HG03432 (cell line): ENCODE measurements at regions not wholly inside any gene's neighbourhood (a gene's known extent, or its start where the extent isn't known, plus 50 kb on each side); places are given as distances from the start of the nearest gene placed in this dataset.
"Not testable (repeated sequence)": the region's sequence is repeated elsewhere in the genome, so short reads cannot be mapped to it uniquely, and the experiment has no call there.

Source experiments
- ATAC-seq: cut with Tn5 transposase; IDR thresholded peaks from one replicate; pipeline ENCODE4 v1.9.1; 2021; ENCODE audit warnings: mild to moderate bottlenecking, moderate library complexity; ENCODE audit not compliant: unreplicated experiment

- ATAC-seq, result no peak
Observed at GRCh38 chr5:105689596-105689995, 1981.1 kb downstream of the EFNA5 start.

DNA sequence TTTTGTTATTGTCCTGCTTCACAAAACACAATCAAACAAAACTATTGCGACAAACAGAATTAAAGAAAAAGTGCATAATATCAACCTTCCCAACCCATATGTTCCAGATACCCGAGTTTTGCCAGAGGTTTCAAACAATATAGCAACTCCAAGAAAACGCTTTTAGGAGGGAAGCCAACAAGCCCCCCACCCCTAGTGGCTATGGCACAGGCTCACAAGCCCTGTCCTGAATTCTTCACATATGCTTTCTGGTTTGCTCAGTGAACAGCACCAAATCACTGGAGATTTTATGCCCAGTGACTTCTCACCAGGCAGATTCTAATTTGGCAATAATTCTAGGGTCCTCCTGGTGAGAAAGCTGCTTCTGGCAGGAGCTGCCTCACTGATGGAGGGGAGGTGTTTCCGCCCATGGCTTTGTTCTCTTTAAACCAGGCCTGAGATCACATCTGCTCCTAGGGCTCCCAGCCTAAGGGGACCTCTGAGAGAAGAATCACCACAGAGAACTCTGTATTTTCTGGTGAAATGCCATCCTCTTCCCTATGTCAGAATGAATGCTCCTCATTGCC, 1982.4 kb downstream of the EFNA5 start:
- no peak for ATAC-seq

DNA sequence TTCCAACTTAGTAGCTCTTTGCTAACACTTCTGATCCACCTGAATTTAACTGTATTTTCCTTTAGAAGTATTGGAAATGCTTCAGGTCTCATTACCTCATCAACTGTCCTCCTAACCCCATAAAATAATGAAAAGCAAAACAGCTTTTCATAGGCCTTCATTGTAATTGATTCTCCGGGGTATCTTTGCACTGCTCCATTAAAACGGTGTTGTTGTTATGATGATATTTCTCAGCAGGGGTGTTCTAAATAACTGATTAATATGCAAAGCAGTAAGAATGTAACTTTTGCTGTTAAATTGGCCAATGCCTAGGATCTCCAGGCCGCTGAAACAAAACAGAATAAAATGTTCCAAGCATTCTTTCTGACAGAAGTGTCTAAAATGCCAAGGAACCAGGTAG, 1983.2 kb downstream of the EFNA5 start:
- ATAC-seq, result no peak

GRCh38 chr5:105685884-105686283, 1984.9 kb downstream of the EFNA5 start:
- ATAC-seq, result no peak

DNA sequence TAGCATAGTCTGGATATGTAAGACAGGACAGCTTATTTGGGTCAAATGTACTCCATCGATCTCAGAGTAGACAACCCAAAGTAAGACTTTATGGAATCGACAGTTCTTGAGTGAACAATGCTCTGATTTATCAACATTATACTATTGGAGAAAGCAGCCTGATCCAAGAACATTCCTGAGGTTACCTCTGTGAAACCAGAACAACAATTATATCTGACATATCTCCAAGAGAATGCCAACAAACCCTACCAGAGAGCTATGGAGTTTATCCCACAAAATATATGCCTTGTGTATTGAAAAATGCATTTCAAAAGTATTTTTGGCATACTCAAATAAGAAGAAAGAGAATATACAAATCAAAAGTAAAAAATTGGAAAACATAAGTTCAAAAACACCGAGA, 1985.9 kb downstream of the EFNA5 start:
- no peak for ATAC-seq

DNA sequence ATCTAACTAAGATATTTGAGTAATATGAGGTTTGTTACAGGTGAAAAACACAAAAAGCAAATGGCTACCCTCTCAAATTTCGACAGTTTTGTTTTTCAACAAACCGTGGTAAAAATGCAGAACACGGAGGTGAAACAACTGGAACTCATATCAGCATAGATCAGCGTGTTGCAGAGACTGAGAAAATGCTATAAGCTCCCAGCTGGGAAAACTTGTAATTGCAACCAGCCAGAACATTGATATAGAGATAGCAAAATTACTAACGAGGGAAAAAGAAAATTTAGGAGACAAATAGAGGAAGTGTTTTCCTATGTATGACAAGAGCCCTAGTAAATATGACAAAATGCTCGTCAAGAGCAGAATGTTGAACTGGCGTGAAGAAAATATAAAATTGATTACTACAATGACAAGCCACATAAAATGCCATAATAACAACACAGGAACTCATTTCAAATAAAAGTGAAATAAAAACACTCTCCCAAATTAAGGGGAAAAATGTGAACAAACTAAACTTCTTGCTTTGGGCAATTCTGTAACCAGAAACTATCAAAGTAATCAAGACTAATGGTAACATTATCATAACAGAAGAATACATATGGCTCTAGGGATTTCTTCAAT, 1989.8 kb downstream of the EFNA5 start:
- ATAC-seq, result no peak

DNA sequence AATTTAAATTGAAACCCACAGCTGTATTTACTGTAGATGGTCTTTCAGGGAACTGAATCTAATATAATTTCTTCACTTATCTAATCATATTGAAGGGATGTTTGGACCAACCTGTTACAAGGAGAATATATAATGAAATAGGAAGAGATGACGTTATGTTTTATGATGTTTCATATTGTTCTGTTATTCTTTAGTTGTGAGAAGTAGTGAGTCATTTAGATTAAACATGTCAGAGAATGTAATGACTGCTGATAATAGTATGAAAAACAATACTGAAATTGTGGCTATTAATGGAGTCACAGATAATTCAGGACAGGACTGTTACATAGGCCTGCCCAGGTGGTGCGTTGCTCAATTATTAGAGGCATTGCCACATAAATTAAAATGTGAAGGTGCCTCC, 1993.4 kb downstream of the EFNA5 start:
- no peak for ATAC-seq

GRCh38 chr5:105670596-105670995, 2000.1 kb downstream of the EFNA5 start:
- ATAC-seq, result no peak

- ATAC-seq, result no peak
Observed at GRCh38 chr5:105663671-105664070, 2007.1 kb downstream of the EFNA5 start.

GRCh38 chr5:105659396-105659795, 2011.3 kb downstream of the EFNA5 start:
- ATAC-seq, result no peak

DNA sequence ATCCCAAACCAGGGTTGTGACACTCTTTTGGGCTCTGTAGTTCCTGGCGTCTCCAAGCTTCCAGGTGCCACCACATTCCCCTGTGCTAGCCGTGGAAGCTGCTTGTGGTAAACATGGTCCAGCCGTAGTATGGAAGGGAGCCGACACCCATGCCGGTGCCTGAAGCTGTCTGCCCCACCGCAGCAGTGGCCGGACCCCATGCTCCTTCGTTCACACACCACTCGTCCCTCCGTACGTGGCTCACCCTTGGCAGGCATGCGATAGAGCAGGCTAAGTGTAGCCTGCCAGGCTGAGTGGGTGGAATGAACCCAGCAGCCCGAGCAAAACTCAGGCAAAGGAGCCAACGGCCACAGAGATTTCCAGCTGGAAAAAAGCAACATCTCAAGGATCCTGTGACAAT, 2030.4 kb downstream of the EFNA5 start:
- ATAC-seq, result no peak

DNA sequence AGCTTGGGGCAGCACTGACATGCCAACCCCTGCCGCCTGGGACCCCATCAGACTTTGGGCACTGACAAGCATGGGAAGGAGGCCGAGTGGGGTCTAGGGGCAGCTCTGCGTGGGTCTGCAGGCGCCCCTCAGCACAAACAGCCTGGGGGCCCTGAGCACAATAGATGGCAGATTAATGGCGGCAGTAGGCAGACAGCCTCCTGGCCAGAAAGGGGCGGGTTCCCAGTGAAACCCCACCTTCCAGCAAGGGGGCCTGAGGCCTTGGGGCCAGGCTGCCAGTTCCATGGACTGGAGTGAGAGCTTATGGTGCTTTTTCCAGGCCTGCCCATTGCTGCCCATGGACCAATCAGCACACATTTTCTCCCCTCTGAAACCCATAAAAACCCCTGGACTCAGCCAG, 2031.2 kb downstream of the EFNA5 start:
- ATAC-seq, result no peak

DNA sequence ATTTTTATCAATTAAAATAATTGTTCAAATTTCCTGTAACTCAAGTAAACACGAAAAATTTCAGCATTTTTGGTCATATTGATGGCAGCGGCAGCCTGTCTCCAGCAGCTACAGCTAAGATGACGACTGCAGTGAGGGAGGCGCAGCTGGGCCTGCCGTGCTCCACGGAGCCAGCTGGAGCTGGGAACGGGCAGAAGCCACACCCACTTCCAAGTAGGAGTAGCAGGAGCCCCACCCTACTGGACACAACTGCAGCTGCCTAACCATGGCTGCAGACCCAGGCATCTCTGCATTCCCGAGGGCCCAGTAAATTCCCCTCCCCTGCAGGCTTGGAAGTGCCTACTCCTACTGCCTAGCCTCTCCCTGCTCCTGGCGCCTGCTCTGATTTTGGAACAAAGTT, 2031.7 kb downstream of the EFNA5 start:
- ATAC-seq, result no peak

GRCh38 chr5:105638437-105638836, 2032.3 kb downstream of the EFNA5 start:
- no peak for ATAC-seq

DNA sequence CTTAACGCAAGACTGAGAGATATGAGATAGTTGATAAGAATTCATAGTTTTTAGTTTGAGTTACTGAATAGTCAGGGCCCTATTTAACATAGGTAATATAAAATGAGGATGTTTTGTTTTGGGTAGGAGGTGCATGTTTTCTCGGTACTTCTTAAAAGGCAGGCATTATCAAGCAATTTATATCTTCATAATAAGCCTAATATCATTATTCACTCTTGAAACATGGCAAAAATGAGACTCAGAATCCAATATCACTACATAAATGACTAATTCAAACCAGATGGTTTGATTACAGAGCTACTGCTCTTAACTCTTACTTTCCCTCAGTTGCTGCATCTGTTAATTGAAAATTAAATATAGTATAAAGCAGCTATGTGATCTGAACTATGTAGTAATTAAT, 2038.7 kb downstream of the EFNA5 start:
- ATAC-seq, result no peak

DNA sequence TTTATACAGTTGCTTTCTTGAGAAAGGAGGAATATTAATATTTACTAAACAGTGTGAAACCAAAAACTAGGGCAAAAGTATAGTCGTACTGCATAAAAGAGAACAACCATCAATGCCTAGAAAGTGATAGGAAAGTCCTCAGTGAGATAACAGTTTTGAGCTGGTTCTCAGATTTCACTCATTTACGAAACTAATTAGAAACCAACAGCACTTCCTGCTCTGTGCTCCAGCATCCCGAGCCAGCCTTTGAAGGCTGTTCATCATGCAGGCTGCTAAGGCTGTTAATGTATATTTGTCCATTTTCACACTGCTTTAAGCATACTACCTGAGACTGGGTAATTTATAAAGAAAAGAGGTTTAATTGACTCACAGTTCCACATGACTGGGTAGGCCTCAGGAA, 2039.9 kb downstream of the EFNA5 start:
- no peak for ATAC-seq

- ATAC-seq, result no peak
Observed at GRCh38 chr5:105619725-105620124, 2051.0 kb downstream of the EFNA5 start.

GRCh38 chr5:105617436-105618215, 2053.1 kb downstream of the EFNA5 start:
- ATAC-seq, result no peak

DNA sequence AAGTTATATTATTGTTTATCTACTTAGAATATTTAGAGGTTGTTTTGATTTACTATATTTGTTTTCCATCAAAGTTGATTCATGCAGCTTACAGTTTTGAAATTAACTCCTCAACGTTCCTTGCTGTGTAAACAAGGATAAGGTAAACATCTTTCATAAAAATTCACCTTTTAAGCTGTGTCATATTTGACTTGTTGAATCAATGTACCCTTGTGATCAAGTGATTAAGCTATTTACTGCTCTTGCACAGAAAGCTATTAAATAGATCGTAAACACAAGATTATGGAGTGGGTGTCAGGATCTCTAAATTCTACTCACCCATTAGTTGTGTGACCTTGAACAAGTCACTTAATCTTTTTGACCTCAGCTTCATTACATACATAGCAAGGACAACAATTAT, 2054.0 kb upstream of the NUDT12 start:
- no peak for ATAC-seq

- ATAC-seq, result not testable (repeated sequence)
Observed at GRCh38 chr5:105602406-105602805, 2039.8 kb upstream of the NUDT12 start.

DNA sequence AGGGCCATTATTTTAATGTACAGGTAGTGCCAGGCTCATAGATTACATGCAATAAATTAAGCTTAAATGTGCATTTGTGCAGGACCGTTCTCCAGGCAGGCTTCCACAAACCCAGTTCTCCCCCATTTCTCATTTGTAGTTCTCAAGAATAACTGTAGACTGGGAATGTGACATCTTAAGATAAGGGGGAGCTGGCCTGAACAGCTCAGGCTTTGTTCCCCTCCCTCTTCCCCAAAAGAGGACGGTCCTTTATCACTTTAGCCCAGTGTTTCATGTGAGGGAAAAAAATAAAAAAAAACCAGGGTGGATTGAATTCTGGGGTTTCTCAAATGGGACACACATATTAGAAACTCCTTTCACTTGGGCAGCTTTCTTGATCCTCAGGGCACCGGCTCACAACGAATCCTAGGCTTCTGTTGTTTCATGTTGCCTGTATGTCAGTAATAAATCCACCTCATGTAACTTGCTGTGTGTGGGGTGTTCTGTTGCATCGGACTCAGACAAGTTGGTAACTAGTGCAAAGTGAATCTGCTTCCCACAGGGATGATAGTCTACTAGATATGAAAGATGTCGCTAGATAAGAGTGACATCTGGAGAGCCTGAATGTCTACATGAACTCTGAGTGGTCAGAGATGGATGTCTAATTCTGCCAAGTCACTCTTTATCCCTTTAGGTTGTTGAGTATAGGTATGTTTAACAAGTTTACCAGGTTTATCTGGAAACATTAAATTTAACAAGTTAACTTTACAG, 2030.6 kb upstream of the NUDT12 start:
- ATAC-seq, result no peak
